K562 (cell line): ENCODE measurements at regions not wholly inside any gene's neighbourhood (a gene's known extent, or its start where the extent isn't known, plus 50 kb on each side); places are given as distances from the start of the nearest gene placed in this dataset.

Experiments used
- ATAC-seq: fragments of 200-7000 bp; cut with Tn5 transposase; 3 replicates; pipeline ENCODE4 v1.9.1; 2020; ENCODE audit warnings: moderate library complexity
- BruUV-seq: library from RNA; stranded (reverse); fragments of 400-500 nt; replicated peaks from 2 replicates; lab custom pipeline; 2021; lab: Mats Ljungman, UMichigan
- CTCF ChIA-PET: fragments of 300-600 bp; formaldehyde crosslinking; extraction: SDS; loops from one replicate; lab custom pipeline; 2021; ENCODE audit warnings: low intra/inter-chr PET ratio; lab: Yijun Ruan, JAX
- POLR2A ChIA-PET: fragments of 300-600, 350-650 bp; sonication (Branson Sonifier 250); formaldehyde crosslinking; extraction: SDS; loops from one replicate; lab custom pipeline; 2021; ENCODE audit warnings: antibody characterized with exemption, inconsistent platforms; lab: Yijun Ruan, JAX
- DNase-seq, 4 experiments: peaks; one replicate each; pipeline versions ENCODE4 v3.0.0 to v3.0.0-alpha.2; 2011 to 2018; ENCODE audit warnings: low spot score in 3 of 4, mixed read lengths in 3 of 4; ENCODE audit errors: extremely low read depth in 1 of 4
- FAIRE-seq: peaks from 2 replicates; lab custom pipeline; 2011; peaks lifted over from hg19 to GRCh38; lab: Jason Lieb, UNC
- H2AFZ ChIP-seq: 2 replicates; pipeline ENCODE4 v1.6.0; 2011; ENCODE audit warnings: low read depth, low read length, control low read depth, inconsistent platforms
- H3K27ac ChIP-seq: fragments of 200-600 bp; 3 replicates; pipeline ENCODE4 v1.8.0; 2011; ENCODE audit warnings: low read depth, mild to moderate bottlenecking, control low read depth, inconsistent platforms, low read length, moderate library complexity, mixed read lengths; ENCODE audit errors: extremely low read depth
- H3K27me3 ChIP-seq, 2 experiments: fragments of 300-600 bp in 1 of 2; 2 replicates in 1 of 2; 3 replicates in 1 of 2; pipeline versions ENCODE4 v1.6.0 to v1.8.0; 2011; ENCODE audit warnings: inconsistent platforms in 2 of 2, low read length in 2 of 2, mild to moderate bottlenecking in 1 of 2, mixed read lengths in 1 of 2, moderate library complexity in 1 of 2; ENCODE audit not compliant: control insufficient read depth in 2 of 2, insufficient read depth in 2 of 2
- H3K36me3 ChIP-seq: fragments of 300-600 bp; 3 replicates; pipeline ENCODE4 v1.8.0; 2011; ENCODE audit warnings: mild to moderate bottlenecking, low read length, inconsistent platforms; ENCODE audit not compliant: control insufficient read depth, insufficient read depth
- H3K4me1 ChIP-seq, 2 experiments: fragments of 200-600 bp in 1 of 2; replicated peaks in 1 of 2; 2 replicates in 1 of 2; 3 replicates in 1 of 2; pipeline versions ENCODE4 v1.5.1 to v1.8.0; 2011; ENCODE audit warnings: inconsistent platforms in 2 of 2, low read length in 2 of 2, mild to moderate bottlenecking in 1 of 2, mixed read lengths in 1 of 2, moderate library complexity in 1 of 2; ENCODE audit not compliant: control insufficient read depth in 2 of 2, insufficient read depth in 2 of 2
- H3K4me2 ChIP-seq: 2 replicates; pipeline ENCODE4 v1.6.1; 2011; ENCODE audit warnings: low read length, control low read depth, inconsistent platforms, mixed read lengths; ENCODE audit not compliant: insufficient read depth
- H3K4me3 ChIP-seq: fragments of 200-600 bp; sonication (generic), shearing (Covaris generic); 2 replicates; pipeline ENCODE4 v1.5.1; 2016; ENCODE audit warnings: control low read depth, inconsistent platforms
- H3K79me2 ChIP-seq: fragments of 200-600 bp; 3 replicates; pipeline ENCODE4 v1.8.0; 2011; ENCODE audit warnings: low read length, inconsistent platforms; ENCODE audit not compliant: control insufficient read depth, insufficient read depth
- H3K9ac ChIP-seq, 2 experiments: 2 replicates each; pipeline versions ENCODE4 v1.6.0 to v1.6.1; 2011; ENCODE audit warnings: low read depth in 2 of 2, low read length in 2 of 2, control low read depth in 1 of 2, inconsistent platforms in 1 of 2, mild to moderate bottlenecking in 1 of 2, mixed read lengths in 1 of 2; ENCODE audit not compliant: insufficient read depth in 1 of 2
- H3K9me1 ChIP-seq: one replicate; pipeline ENCODE4 v1.6.0; 2011; ENCODE audit warnings: inconsistent platforms, mild to moderate bottlenecking, low read length, moderate library complexity; ENCODE audit not compliant: control insufficient read depth, insufficient read depth
- H3K9me3 ChIP-seq: replicated peaks from 2 replicates; pipeline ENCODE4 v1.5.1; 2011; ENCODE audit warnings: low read depth, low read length, inconsistent platforms; ENCODE audit not compliant: control insufficient read depth, insufficient read depth
- H4K20me1 ChIP-seq: replicated peaks from 2 replicates; pipeline ENCODE4 v1.6.1; 2011; ENCODE audit warnings: low read length, inconsistent platforms, mixed read lengths; ENCODE audit not compliant: control insufficient read depth, insufficient read depth
- DACH1 ChIP-seq: fragments of 450-650 bp; IDR thresholded peaks from 2 replicates; pipeline ENCODE4 v1.6.1; 2018; ENCODE audit not compliant: partially characterized antibody
- KLF16 ChIP-seq: IDR thresholded peaks from 2 replicates; pipeline ENCODE4 v1.6.1; 2016; ENCODE audit warnings: antibody characterized with exemption
- NFYB ChIP-seq: IDR thresholded peaks from 2 replicates; pipeline ENCODE4 v1.6.1; 2011; ENCODE audit warnings: mild to moderate bottlenecking, moderate library complexity; ENCODE audit not compliant: insufficient read length; ENCODE audit errors: extremely low read depth
- WGBS: fragments of 100-300 bp; shearing (Covaris generic); methylation state at CpG from one replicate; pipeline ENCODE4 v1.1.6; 2016; ENCODE audit warnings: low coverage, mixed read lengths; ENCODE audit not compliant: insufficient coverage; ENCODE audit errors: missing lambda C conversion rate; 5-methylcytosine and 5-hydroxymethylcytosine counted together
- in situ Hi-C: fragments of 300-500 bp; cut with MboI; formaldehyde crosslinking; loops from 4 replicates; pipeline ENCODE4 v1.15.0; 2018; ENCODE audit warnings: inconsistent platforms, mixed read lengths
- intact Hi-C: fragments of 100-400 bp; cut with micrococcal nuclease; formaldehyde crosslinking; loops from 2 replicates; pipeline ENCODE4 v1.14.2; 2022
- TF ChIP-seq, protein P1 (sequence below): sonication (generic); formaldehyde crosslinking; IDR thresholded peaks from 2 replicates; pipeline ENCODE4 v1.8.1; 2023; ENCODE audit warnings: mild to moderate bottlenecking, missing genetic modification reagents, moderate library complexity
- TF ChIP-seq, protein P2 (sequence below): sonication (generic); formaldehyde crosslinking; IDR thresholded peaks from 2 replicates; pipeline ENCODE4 v1.8.0; 2022; ENCODE audit warnings: mild to moderate bottlenecking, missing genetic modification reagents

DNA sequence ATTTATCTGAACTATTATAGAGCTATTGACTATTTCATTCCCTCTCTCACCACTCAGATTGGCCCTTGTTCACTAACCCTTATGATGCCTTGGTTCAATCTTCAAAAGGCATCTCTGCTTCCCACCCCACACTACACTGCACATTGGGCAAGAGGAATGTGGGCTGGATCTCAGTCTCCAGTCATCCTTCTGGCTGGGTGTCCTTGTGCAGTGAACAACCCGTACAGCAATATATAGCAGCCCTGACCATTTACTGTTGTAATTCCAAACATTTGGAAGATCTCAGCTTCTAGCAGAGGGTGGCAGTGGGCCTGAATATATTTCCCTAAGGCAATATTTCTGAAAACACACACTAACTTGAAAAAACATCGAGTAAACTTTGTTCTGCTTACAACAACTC, 199.2 kb upstream of the GDNF start:
- intact Hi-C loops: no loop called here
- no TSS peak for BruUV-seq
- Histone ChIP-seq H3K27me3 (no peaks in the 10 kb centered on the region), H3K79me2 (no peaks in the 10 kb centered on the region), H2AFZ (no peak overlapping the region), H3K4me1 (no peaks in the 10 kb centered on the region), H3K36me3 (no peaks in the 10 kb centered on the region), H3K27ac (no peak overlapping the region), H3K9ac (no peak overlapping the region), H4K20me1 (no peaks in the 10 kb centered on the region), H3K9me3 (no peaks in the 10 kb centered on the region), H3K9me1 (no peaks in the 10 kb centered on the region), H3K4me3 (no peak overlapping the region), H3K4me2 (no peak overlapping the region)
- in situ Hi-C loops: no loop called here
- CTCF ChIA-PET: no interaction called here
- no peak for ATAC-seq
- TF ChIP-seq, protein P1, sequence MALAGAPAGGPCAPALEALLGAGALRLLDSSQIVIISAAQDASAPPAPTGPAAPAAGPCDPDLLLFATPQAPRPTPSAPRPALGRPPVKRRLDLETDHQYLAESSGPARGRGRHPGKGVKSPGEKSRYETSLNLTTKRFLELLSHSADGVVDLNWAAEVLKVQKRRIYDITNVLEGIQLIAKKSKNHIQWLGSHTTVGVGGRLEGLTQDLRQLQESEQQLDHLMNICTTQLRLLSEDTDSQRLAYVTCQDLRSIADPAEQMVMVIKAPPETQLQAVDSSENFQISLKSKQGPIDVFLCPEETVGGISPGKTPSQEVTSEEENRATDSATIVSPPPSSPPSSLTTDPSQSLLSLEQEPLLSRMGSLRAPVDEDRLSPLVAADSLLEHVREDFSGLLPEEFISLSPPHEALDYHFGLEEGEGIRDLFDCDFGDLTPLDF: no peak
- TF ChIP-seq DACH1 (no peak), NFYB (no peak), KLF16 (no peak)
- TF ChIP-seq, protein P2, sequence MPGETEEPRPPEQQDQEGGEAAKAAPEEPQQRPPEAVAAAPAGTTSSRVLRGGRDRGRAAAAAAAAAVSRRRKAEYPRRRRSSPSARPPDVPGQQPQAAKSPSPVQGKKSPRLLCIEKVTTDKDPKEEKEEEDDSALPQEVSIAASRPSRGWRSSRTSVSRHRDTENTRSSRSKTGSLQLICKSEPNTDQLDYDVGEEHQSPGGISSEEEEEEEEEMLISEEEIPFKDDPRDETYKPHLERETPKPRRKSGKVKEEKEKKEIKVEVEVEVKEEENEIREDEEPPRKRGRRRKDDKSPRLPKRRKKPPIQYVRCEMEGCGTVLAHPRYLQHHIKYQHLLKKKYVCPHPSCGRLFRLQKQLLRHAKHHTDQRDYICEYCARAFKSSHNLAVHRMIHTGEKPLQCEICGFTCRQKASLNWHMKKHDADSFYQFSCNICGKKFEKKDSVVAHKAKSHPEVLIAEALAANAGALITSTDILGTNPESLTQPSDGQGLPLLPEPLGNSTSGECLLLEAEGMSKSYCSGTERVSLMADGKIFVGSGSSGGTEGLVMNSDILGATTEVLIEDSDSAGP (CRISPR knock-in tag): no peak
- 0% methylated on average over 2 of the region's 2 CpGs for WGBS
- POLR2A ChIA-PET: interaction anchor here (1.8 kb wide), 1 partner anchor 9 kb away, joined by 5 read pairs; no protein-coding TSS in a partner anchor
- no peak for DNase-seq
- FAIRE-seq: no peak
